HTR-8/SVneo (cell line): ENCODE measurements at regions not wholly inside any gene's neighbourhood (a gene's known extent, or its start where the extent isn't known, plus 50 kb on each side); places are given as distances from the start of the nearest gene placed in this dataset.

Experiments used
- DNase-seq: peaks from one replicate; pipeline ENCODE4 v3.0.0; 2011; ENCODE audit warnings: low spot score, mixed read lengths; ENCODE audit not compliant: insufficient read length
- FAIRE-seq: peaks from 2 replicates; lab custom pipeline; 2011; peaks lifted over from hg19 to GRCh38; lab: Jason Lieb, UNC

DNA sequence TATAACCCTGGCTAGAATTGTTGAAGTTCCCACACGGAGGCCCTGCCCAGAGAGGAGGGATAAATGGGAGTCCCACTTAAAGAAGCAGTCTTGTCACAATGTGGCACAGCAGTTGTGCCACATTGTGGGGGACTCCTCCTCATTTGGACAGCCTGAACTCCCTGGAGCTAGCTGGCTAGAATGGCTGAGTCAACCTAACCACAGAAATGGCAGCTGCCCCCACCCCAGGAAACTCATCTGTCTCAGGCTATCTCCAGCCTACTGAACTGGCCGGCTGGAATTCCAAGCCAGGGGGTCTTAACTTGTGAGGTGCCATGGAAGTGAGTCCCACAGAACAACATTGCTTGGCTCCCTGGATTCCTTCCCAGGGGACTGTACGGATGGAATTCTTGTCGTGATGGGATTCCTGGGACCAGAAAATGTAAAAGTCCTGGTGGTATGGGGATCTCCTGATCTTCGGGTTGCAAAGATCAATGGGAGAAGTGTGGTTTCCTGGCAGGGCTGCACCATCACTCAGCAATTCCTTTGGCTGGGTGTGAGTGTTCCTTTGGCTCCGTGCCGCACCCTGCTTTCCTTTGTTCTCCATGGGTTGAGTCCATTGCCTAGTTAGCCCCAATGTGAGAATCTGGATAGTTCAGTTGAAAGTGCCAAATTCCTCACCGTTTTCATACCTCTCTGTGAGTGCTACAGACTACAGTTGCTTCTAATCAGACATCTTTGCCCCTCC is 791.2 kb upstream of the FAT3 start:
- DNase-seq = no peak
- no peak for FAIRE-seq

- no peak for DNase-seq
Observed at GRCh38 chr11:91421641-91422040, 803.0 kb upstream of the FAT3 start.

DNA sequence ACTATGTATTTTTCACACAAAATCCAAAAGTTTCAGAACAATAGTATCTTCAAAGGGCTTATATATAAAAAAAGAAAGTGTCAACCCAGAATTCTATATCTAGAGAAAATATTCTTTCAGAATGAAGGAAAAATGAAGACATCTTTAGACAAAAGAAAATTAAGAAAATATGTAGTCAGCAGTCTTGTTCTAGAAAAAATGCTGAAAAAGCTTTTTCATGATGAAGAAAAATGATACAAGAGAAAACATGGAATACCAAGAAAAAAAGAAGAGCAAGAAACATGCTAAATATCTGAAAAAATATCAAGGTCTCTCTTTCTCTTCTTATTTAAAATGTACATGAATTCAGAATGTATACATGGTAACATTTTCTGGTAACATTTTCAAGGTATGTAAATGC is 816.8 kb upstream of the FAT3 start:
- FAIRE-seq (no peak), DNase-seq (no peak)

More at GRCh38 chr11:91421641-91422040, 803.0 kb upstream of the FAT3 start:
- no peak for FAIRE-seq

- DNase-seq (no peak), FAIRE-seq (no peak)
Observed at GRCh38 chr11:91406009-91406408, 818.6 kb upstream of the FAT3 start.

- no peak for FAIRE-seq
Observed at GRCh38 chr11:91404344-91404743, 820.3 kb upstream of the FAT3 start.

DNA sequence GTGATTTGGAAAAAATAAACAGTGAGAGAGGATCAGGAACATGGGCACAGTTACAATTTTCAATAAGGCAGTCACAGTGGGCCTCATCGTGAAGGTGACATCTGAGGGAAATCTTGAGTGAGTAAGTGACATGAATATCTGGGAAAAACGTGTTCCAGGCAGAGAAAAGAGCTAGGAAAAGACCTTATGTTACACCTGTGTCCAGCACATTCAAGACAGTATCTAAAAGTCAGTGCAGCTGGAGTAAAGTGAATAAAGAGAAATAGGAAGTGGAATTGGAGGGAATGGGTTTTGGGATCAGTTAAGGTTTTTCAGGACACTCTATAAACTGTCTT is 827.5 kb upstream of the FAT3 start:
- no peak for DNase-seq
- FAIRE-seq = no peak

More at GRCh38 chr11:91404344-91404743, 820.3 kb upstream of the FAT3 start:
- no peak for DNase-seq

DNA sequence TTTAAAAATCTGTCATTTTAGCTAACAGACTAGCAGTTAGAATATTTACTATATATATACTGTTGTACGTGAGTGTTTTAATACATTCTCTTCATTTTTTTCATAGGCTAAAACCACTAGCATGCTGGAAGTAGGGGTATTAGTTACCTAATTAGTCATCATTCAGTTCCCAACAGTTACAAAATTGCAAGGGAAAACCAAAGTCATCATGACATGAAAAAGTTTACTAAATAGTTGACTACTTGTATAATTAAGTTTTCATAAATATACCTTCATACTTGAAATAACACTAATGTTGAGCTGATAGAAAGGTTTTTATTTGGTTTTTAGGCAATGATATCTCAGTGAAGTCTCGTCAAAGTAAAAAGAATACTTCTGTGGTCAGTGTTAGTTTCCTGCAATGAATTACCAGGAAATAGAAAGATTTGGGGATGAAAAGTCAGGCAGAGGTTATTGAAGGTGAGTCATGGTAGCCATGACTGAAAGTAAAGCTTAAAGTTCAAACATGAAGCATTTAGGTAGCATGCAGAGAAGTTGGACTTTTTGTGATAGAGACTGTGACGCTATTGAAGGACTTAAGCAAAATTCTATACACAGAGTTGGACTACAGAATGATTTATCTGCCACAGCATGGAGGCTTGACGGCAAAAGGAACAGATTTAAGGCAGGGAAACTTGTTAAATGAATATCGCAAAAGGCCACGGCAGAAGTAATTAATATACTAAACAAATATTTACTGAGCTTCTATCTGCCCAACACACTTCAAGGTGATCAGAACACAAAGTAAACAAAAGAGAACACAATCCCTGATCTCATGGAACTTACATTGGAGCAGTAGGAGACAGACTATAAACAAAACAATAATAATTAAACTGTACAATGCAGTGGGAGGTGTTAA is 828.1 kb upstream of the FAT3 start:
- FAIRE-seq = no peak
- DNase-seq = no peak

- DNase-seq (no peak), FAIRE-seq (no peak)
Observed at GRCh38 chr11:91394727-91395414, 829.7 kb upstream of the FAT3 start.

- no peak for DNase-seq
- FAIRE-seq = no peak
Observed at GRCh38 chr11:91394073-91394726, 830.4 kb upstream of the FAT3 start.

GRCh38 chr11:91382946-91383345 is 841.7 kb upstream of the FAT3 start:
- FAIRE-seq (no peak), DNase-seq (no peak)

DNA sequence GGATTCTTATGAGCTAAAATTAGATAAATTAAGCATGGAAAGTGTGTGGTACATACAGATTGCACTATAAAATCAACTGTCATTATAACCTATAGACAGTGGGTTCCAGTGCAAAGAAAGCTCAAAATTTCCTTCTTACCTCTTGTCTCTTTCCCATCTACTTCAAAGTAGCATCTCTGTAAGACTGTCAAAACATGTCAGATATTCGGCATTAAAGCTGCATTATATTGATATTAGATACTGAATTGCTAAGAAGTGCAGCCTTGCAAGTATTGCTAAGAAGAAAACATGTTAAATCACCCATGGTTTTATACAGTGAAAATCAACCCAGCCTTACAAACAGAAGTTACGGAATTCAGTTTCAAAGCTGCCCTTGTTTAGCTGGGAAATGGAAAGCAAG is 849.8 kb upstream of the FAT3 start:
- FAIRE-seq = no peak
- no peak for DNase-seq

- DNase-seq (no peak), FAIRE-seq (no peak)
Observed at GRCh38 chr11:91373497-91373896, 851.1 kb upstream of the FAT3 start.

- no peak for FAIRE-seq
- no peak for DNase-seq
Observed at GRCh38 chr11:91366816-91367215, 857.8 kb upstream of the FAT3 start.

GRCh38 chr11:91365986-91366585 is 858.5 kb upstream of the FAT3 start:
- FAIRE-seq = no peak
- no peak for DNase-seq

- FAIRE-seq = no peak
Observed at GRCh38 chr11:91350931-91351330, 873.7 kb upstream of the FAT3 start.

DNA sequence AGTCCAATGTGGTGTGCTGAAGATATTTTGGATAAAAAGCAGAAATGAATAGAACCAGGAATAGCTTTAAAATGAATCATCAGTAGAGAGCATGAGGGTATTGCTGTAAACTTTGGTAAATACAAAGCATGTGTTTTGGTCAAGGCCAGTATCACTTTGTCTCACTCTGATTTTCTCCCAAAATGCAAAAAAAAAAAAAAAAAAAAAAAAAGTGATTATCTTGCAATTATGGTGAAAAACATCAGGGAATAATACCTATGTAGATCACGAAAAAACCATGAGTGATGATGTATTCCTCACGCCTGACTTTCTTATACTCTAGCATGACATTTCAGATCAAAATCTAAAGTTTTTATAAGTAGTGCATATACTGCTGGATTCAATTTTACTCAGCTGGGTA is 897.9 kb upstream of the FAT3 start:
- no peak for DNase-seq
- FAIRE-seq = no peak

More at GRCh38 chr11:91350931-91351330, 873.7 kb upstream of the FAT3 start:
- no peak for DNase-seq

DNA sequence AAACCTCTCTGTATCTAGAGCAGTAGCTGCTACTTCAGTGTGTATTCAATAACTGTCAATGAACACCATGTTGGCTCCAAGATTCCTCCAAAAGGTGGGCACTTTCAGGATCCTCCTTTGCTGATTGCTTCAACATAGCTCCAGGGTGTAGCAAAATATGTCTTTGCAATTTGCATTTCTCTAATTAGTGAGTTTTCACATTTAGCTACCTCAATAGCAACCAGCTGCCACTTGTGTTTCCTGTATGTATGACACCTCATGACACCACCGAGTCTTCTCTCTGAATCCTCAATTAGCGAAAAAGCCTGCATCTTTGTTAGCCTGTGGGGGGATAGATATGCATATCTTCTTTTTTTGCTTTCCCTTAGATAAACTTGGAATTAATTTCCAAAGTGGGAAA is 898.3 kb upstream of the FAT3 start:
- DNase-seq = no peak
- FAIRE-seq = no peak

GRCh38 chr11:91314521-91314920 is 910.1 kb upstream of the FAT3 start:
- DNase-seq (no peak), FAIRE-seq (no peak)

- DNase-seq = no peak
- FAIRE-seq = no peak
Observed at GRCh38 chr11:91312541-91312940, 912.1 kb upstream of the FAT3 start.

- FAIRE-seq (no peak), DNase-seq (no peak)
Observed at GRCh38 chr11:91310085-91310484, 914.5 kb upstream of the FAT3 start.
